Endothelial cell (in vitro differentiated cells): ENCODE measurements at regions not wholly inside any gene's neighbourhood (a gene's known extent, or its start where the extent isn't known, plus 50 kb on each side); places are given as distances from the start of the nearest gene placed in this dataset.
A peak's percentile ranks its signal among the peaks of the same experiment; 100 is the strongest.
"Not testable (repeated sequence)": the region's sequence is repeated elsewhere in the genome, so short reads cannot be mapped to it uniquely, and the experiment has no call there.

Experiments
- DNase-seq: peaks from one replicate; pipeline ENCODE4 v3.0.0; 2021; ENCODE audit warnings: low spot score
- H3K27ac Mint-ChIP-seq: one replicate; pipeline ENCODE4 v1.8.0; 2021; ENCODE audit warnings: mixed read lengths, inconsistent platforms; ENCODE audit not compliant: unreplicated experiment
- H3K27me3 Mint-ChIP-seq: one replicate; pipeline ENCODE4 v1.8.0; 2021; ENCODE audit warnings: mild to moderate bottlenecking, moderate library complexity, mixed read lengths, inconsistent platforms; ENCODE audit not compliant: unreplicated experiment
- H3K36me3 Mint-ChIP-seq: one replicate; pipeline ENCODE4 v1.8.0; 2021; ENCODE audit warnings: mild to moderate bottlenecking, low read depth, mixed read lengths, inconsistent platforms; ENCODE audit not compliant: unreplicated experiment
- H3K4me1 Mint-ChIP-seq: one replicate; pipeline ENCODE4 v1.8.0; 2021; ENCODE audit warnings: mild to moderate bottlenecking, mixed read lengths, inconsistent platforms; ENCODE audit not compliant: unreplicated experiment
- H3K4me3 Mint-ChIP-seq: one replicate; pipeline ENCODE4 v1.8.0; 2021; ENCODE audit warnings: mild to moderate bottlenecking, mixed read lengths, inconsistent platforms; ENCODE audit not compliant: unreplicated experiment
- H3K9me3 Mint-ChIP-seq: one replicate; pipeline ENCODE4 v1.8.0; 2021; ENCODE audit warnings: mixed read lengths, inconsistent platforms; ENCODE audit not compliant: unreplicated experiment
- CTCF ChIP-seq: fragments of 200-600 bp; sonication (generic); IDR thresholded peaks from one replicate; pipeline ENCODE4 v1.5.0; 2021; ENCODE audit warnings: antibody characterized with exemption; ENCODE audit not compliant: unreplicated experiment

GRCh38 chr20:57814529-57814928, 104.7 kb upstream of the PMEPA1 start:
- peaks cover 6% of the 10 kb centered on the region for H3K27me3 Mint-ChIP-seq
- no peaks in the 10 kb centered on the region for H3K9me3 Mint-ChIP-seq
- TF ChIP-seq CTCF: no peak
- H3K27ac Mint-ChIP-seq: no peak overlapping the region
- H3K4me1 Mint-ChIP-seq: peaks cover 24% of the 10 kb centered on the region
- no peak overlapping the region for H3K4me3 Mint-ChIP-seq
- no peaks in the 10 kb centered on the region for H3K36me3 Mint-ChIP-seq
- DNase-seq: no peak

- Mint-ChIP-seq H3K27ac (no peak overlapping the region), H3K9me3 (no peaks in the 10 kb centered on the region), H3K27me3 (peaks cover 8% of the 10 kb centered on the region), H3K36me3 (no peaks in the 10 kb centered on the region), H3K4me3 (no peak overlapping the region), H3K4me1 (peaks cover 16% of the 10 kb centered on the region)
- no peak for DNase-seq
- no peak for TF ChIP-seq CTCF
Measured at GRCh38 chr20:57813509-57814269, 103.9 kb upstream of the PMEPA1 start.

- not testable (repeated sequence) for H3K4me3 Mint-ChIP-seq
Measured at GRCh38 chr20:57812632-57813031, 102.8 kb upstream of the PMEPA1 start.

GRCh38 chr20:57811374-57812020, 101.7 kb upstream of the PMEPA1 start:
- DNase-seq: no peak

More at GRCh38 chr20:57812632-57813031, 102.8 kb upstream of the PMEPA1 start:
- peaks cover 11% of the 10 kb centered on the region for H3K4me1 Mint-ChIP-seq
- not testable (repeated sequence) for H3K36me3 Mint-ChIP-seq, H3K9me3 Mint-ChIP-seq, H3K27ac Mint-ChIP-seq, H3K27me3 Mint-ChIP-seq, DNase-seq

More at GRCh38 chr20:57811374-57812020, 101.7 kb upstream of the PMEPA1 start:
- Mint-ChIP-seq H3K27ac (peak overlapping the region; percentile 42), H3K4me1 (peaks cover 11% of the 10 kb centered on the region), H3K4me3 (no peak overlapping the region), H3K27me3 (peaks cover 12% of the 10 kb centered on the region), H3K36me3 (no peaks in the 10 kb centered on the region), H3K9me3 (no peaks in the 10 kb centered on the region)
- no peak for TF ChIP-seq CTCF
